ENCODE measurements at regions not wholly inside any gene's neighbourhood (a gene's known extent, or its start where the extent isn't known, plus 50 kb on each side); places are given as distances from the start of the nearest gene placed in this dataset.

DNA sequence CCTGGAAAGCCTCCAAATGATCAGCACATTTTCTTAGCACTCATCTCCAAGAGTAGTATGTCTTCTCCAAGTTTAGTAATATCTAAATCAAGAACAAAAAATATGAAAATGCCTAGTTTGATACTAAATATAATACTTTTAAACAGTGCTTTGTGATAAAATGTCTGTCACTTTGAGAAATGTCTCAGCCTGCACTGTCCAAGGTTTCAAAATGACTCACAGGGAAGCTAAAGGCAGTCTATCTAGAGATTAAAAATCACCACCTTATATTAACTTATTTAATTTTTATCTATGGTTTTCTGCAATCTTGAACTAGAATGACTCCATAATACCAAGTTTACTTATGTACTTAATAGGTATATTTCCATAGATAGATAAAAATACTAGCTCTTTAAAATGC, 633.0 kb upstream of the C9orf72 start:
- TF ChIP-seq CTCF (conservative IDR thresholded peaks at IDR 0.05; ENCODE audit: low read depth), result no peak
- DNase-seq (ENCODE audit: low spot score), result no peak
- ChIA-PET CTCF (no interaction called here), POLR2A (ENCODE audit: low non-redundant PET) (no interaction called here)
- no peak overlapping the region for H3K27ac ChIP-seq

DNA sequence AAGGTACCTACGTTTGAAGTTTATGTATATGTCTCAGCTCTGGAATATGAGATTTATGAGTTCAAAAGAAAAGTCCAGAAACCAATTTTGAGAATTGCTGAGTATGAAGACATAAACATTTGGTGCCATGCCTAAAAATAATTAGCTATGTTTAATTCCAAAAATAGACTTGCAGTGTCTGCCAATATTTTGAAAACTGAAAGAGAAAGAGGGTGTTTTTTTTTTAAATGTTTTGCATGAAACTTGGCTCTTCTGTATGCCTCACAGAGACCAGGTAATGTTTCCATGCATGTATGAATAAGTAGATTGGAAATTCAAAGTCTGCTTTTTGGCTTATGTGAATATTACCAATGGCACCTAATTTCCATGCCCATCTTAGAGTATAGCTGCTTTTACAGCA, 634.4 kb upstream of the C9orf72 start:
- ChIA-PET POLR2A (ENCODE audit: low non-redundant PET) (no interaction called here), CTCF (interaction anchor here (0.7 kb wide), 1 partner anchor 82 kb away, joined by 9 read pairs; no protein-coding TSS in a partner anchor)
- no peak for TF ChIP-seq CTCF (conservative IDR thresholded peaks at IDR 0.05; ENCODE audit: low read depth)
- H3K27ac ChIP-seq, result no peak overlapping the region
- DNase-seq (ENCODE audit: low spot score), result no peak

GRCh38 chr9:28209130-28209529, 635.8 kb upstream of the C9orf72 start:
- POLR2A ChIA-PET (ENCODE audit: low non-redundant PET), result no interaction called here
- H3K27ac ChIP-seq, result no peak overlapping the region
- CTCF ChIA-PET, result interaction anchor here (0.5 kb wide), 1 partner anchor 48 kb away, joined by 3 read pairs; no protein-coding TSS in a partner anchor
- TF ChIP-seq CTCF (conservative IDR thresholded peaks at IDR 0.05; ENCODE audit: low read depth), result no peak
- DNase-seq (ENCODE audit: low spot score), result no peak

- no peak for TF ChIP-seq CTCF (conservative IDR thresholded peaks at IDR 0.05; ENCODE audit: low read depth)
- POLR2A ChIA-PET (ENCODE audit: low non-redundant PET), result no interaction called here
- CTCF ChIA-PET, result interaction anchor here (0.5 to 0.7 kb wide), 2 partner anchors 1291 to 1907 kb away, joined by 3 to 5 read pairs; no protein-coding TSS in a partner anchor
- DNase-seq (ENCODE audit: low spot score), result peak; percentile 74
- H3K27ac ChIP-seq, result no peak overlapping the region
Observed at GRCh38 chr9:28212979-28213378, 639.7 kb upstream of the C9orf72 start.

- no peak for DNase-seq (ENCODE audit: low spot score)
- no peak overlapping the region for H3K27ac ChIP-seq
- ChIA-PET POLR2A (ENCODE audit: low non-redundant PET) (no interaction called here), CTCF (no interaction called here)
- TF ChIP-seq CTCF (conservative IDR thresholded peaks at IDR 0.05; ENCODE audit: low read depth), result no peak
Observed at GRCh38 chr9:28215536-28216299, 642.4 kb upstream of the C9orf72 start.

DNA sequence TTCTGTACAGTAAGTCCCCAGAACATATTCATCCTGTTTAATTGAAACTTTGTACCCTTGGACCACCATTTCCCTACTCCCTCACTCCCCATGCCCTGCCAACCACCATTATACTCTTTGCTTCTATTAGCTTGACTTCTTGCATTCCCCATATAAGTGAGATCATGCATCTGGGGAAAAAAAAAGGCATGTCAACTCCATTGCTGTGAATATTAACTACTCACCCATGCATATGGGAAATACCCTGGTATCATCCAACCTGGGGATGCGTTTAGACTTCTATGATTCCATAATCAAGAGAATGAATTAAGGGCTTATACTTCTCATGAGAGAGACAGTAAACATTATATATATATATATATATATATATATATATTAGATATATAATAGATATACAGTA, 659.4 kb upstream of the C9orf72 start:
- CTCF ChIA-PET, result no interaction called here
- no peak overlapping the region for H3K27ac ChIP-seq
- no peak for DNase-seq (ENCODE audit: low spot score)
- TF ChIP-seq CTCF (conservative IDR thresholded peaks at IDR 0.05; ENCODE audit: low read depth), result no peak
- POLR2A ChIA-PET (ENCODE audit: low non-redundant PET), result no interaction called here

Data from RWPE1 (cell line).